ENCODE measurements at regions not wholly inside any gene's neighbourhood (a gene's known extent, or its start where the extent isn't known, plus 50 kb on each side); places are given as distances from the start of the nearest gene placed in this dataset.

GRCh38 chr4:163762741-163763140 is 268.3 kb downstream of the TMA16 start:
- no peak for DNase-seq (ENCODE audit: low spot score)

- no peak for DNase-seq (ENCODE audit: low spot score)
Observed at GRCh38 chr4:163764569-163764968, 270.1 kb downstream of the TMA16 start.

- no peak for DNase-seq (ENCODE audit: low spot score)
Observed at GRCh38 chr4:163768014-163768413, 273.5 kb downstream of the TMA16 start.

- no peak for DNase-seq (ENCODE audit: low spot score)
Observed at GRCh38 chr4:163772238-163772637, 277.7 kb downstream of the TMA16 start.

GRCh38 chr4:163773940-163774339 is 279.4 kb downstream of the TMA16 start:
- DNase-seq (ENCODE audit: low spot score), result no peak

- no peak for DNase-seq (ENCODE audit: low spot score)
Observed at GRCh38 chr4:163776957-163777356, 282.5 kb downstream of the TMA16 start.

- no peak for DNase-seq (ENCODE audit: low spot score)
Observed at GRCh38 chr4:163781726-163782125, 287.2 kb downstream of the TMA16 start.

GRCh38 chr4:163790231-163790630 is 295.7 kb downstream of the TMA16 start:
- DNase-seq (ENCODE audit: low spot score), result no peak

- DNase-seq (ENCODE audit: low spot score), result no peak
Observed at GRCh38 chr4:163795885-163796284, 301.4 kb downstream of the TMA16 start.

GRCh38 chr4:163804001-163804400 is 309.5 kb downstream of the TMA16 start:
- no peak for DNase-seq (ENCODE audit: low spot score)

- no peak for DNase-seq (ENCODE audit: low spot score)
Observed at GRCh38 chr4:163806653-163807052, 312.2 kb downstream of the TMA16 start.

GRCh38 chr4:163808011-163808410 is 313.5 kb downstream of the TMA16 start:
- no peak for DNase-seq (ENCODE audit: low spot score)

GRCh38 chr4:163810755-163811154 is 316.3 kb downstream of the TMA16 start:
- DNase-seq (ENCODE audit: low spot score), result no peak

- DNase-seq (ENCODE audit: low spot score), result no peak
Observed at GRCh38 chr4:163815776-163816175, 321.3 kb downstream of the TMA16 start.

GRCh38 chr4:163816494-163816893 is 322.0 kb downstream of the TMA16 start:
- DNase-seq (ENCODE audit: low spot score), result no peak

- DNase-seq (ENCODE audit: low spot score), result no peak
Observed at GRCh38 chr4:163818673-163819072, 324.2 kb downstream of the TMA16 start.

GRCh38 chr4:163833669-163834068 is 339.2 kb downstream of the TMA16 start:
- no peak for DNase-seq (ENCODE audit: low spot score)

GRCh38 chr4:163846008-163846407 is 351.5 kb downstream of the TMA16 start:
- no peak for DNase-seq (ENCODE audit: low spot score)

GRCh38 chr4:163852246-163852645 is 357.8 kb downstream of the TMA16 start:
- DNase-seq (ENCODE audit: low spot score), result no peak

GRCh38 chr4:163857903-163858302 is 363.4 kb downstream of the TMA16 start:
- no peak for DNase-seq (ENCODE audit: low spot score)

- no peak for DNase-seq (ENCODE audit: low spot score)
Observed at GRCh38 chr4:163858515-163858914, 364.0 kb downstream of the TMA16 start.

- no peak for DNase-seq (ENCODE audit: low spot score)
Observed at GRCh38 chr4:163863082-163863481, 368.6 kb downstream of the TMA16 start.

GRCh38 chr4:163865010-163865409 is 370.5 kb downstream of the TMA16 start:
- no peak for DNase-seq (ENCODE audit: low spot score)

- DNase-seq (ENCODE audit: low spot score), result no peak
Observed at GRCh38 chr4:163866728-163867315, 372.3 kb downstream of the TMA16 start.
